ENCODE measurements at regions not wholly inside any gene's neighbourhood (a gene's known extent, or its start where the extent isn't known, plus 50 kb on each side); places are given as distances from the start of the nearest gene placed in this dataset.

- peaks cover 0 to 23% of the 10 kb centered on the region in 2 donors for H3K4me1 ChIP-seq
- H3K27me3 ChIP-seq, result no peaks in the 10 kb centered on the region
- intact Hi-C loops (cut with DNase I), result no loop called here
- H3K9me3 ChIP-seq, result no peaks in the 10 kb centered on the region
- H3K27ac ChIP-seq, result no peak overlapping the region
- no peak for TF ChIP-seq CTCF (IDR thresholded peaks at IDR 0.05)
- H3K36me3 ChIP-seq, result no peaks in the 10 kb centered on the region
- ATAC-seq, result no peak
- no peak for DNase-seq
- H3K4me3 ChIP-seq, result no peak overlapping the region
These were observed 279.2 kb downstream of the EDEM1 start for GRCh38 chr3:5466717-5467116.

- Histone ChIP-seq H3K4me1 (no peaks in the 10 kb centered on the region), H3K4me3 (no peak overlapping the region), H3K9me3 (no peaks in the 10 kb centered on the region), H3K36me3 (no peaks in the 10 kb centered on the region), H3K27ac (no peak overlapping the region), H3K27me3 (no peaks in the 10 kb centered on the region)
- DNase-seq (no peak), ATAC-seq (no peak)
- TF ChIP-seq CTCF (IDR thresholded peaks at IDR 0.05), result no peak
- intact Hi-C loops (cut with DNase I), result no loop called here
These were observed 286.0 kb downstream of the EDEM1 start for GRCh38 chr3:5473471-5473870.

DNA sequence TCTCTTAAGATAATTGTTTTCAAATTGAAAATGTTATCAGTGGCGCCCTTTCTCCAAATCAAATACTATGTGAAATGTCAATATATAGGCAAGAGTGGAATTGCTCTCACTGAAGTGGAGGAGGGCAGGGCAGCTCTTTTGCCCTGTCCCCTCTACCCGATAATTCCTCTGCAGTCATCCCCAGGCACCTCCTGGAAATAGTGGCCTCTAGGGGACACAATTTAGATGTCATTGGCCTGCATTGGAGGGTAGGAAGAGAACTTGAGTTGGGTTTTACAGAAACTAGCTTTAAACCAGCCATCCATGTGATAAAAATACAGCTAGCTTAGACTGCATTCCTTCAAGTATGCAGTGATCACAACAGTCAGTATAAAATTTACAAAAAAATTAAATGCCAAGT, 288.9 kb downstream of the EDEM1 start:
- Histone ChIP-seq H3K36me3 (no peaks in the 10 kb centered on the region), H3K9me3 (no peaks in the 10 kb centered on the region), H3K27me3 (no peaks in the 10 kb centered on the region), H3K27ac (no peak overlapping the region), H3K4me1 (no peaks in the 10 kb centered on the region), H3K4me3 (no peak overlapping the region)
- intact Hi-C loops (cut with DNase I), result no loop called here
- ATAC-seq (no peak), DNase-seq (no peak)
- no peak for TF ChIP-seq CTCF (IDR thresholded peaks at IDR 0.05)

DNA sequence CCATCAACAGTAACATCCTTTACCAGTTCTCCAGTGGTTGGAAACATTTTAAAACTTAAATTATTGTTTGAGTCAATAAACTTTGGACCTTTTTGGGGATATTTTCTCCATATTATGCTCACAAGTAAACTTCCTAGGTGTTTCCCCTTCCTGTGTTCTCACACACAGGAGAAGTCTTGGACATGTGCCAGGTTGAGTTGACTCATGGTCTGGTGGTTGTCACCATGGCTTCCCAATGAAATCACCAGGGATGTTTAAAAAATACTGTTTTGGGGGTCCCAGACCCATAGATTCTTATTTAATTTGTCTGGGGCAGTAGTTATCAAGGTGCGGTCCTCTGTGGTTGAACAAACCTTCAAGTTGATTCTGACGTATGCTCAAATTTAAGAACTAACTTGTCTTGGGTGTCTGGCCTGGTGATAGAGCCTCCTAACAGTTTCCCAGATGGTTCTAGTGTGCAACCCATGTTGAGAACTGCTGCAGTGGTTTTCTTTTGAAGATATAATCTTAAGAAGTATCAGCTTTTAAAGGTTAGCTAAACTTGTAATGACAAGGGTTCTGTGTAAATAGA, 291.8 kb downstream of the EDEM1 start:
- no peaks in the 10 kb centered on the region for H3K27me3 ChIP-seq
- no peak overlapping the region for H3K4me3 ChIP-seq
- ATAC-seq (no peak), DNase-seq (no peak)
- no peaks in the 10 kb centered on the region for H3K36me3 ChIP-seq
- intact Hi-C loops (cut with DNase I), result no loop called here
- no peak for TF ChIP-seq CTCF (IDR thresholded peaks at IDR 0.05)
- no peak overlapping the region for H3K27ac ChIP-seq
- no peaks in the 10 kb centered on the region for H3K4me1 ChIP-seq
- H3K9me3 ChIP-seq, result no peaks in the 10 kb centered on the region

GRCh38 chr3:5480190-5480589, 292.7 kb downstream of the EDEM1 start:
- Histone ChIP-seq H3K4me1 (no peaks in the 10 kb centered on the region), H3K36me3 (no peaks in the 10 kb centered on the region), H3K27me3 (no peaks in the 10 kb centered on the region), H3K9me3 (no peaks in the 10 kb centered on the region), H3K27ac (no peak overlapping the region), H3K4me3 (no peak overlapping the region)
- no peak for TF ChIP-seq CTCF (IDR thresholded peaks at IDR 0.05)
- ATAC-seq (no peak), DNase-seq (no peak)
- intact Hi-C loops (cut with DNase I), result no loop called here
